K562 (cell line): ENCODE measurements at regions not wholly inside any gene's neighbourhood (a gene's known extent, or its start where the extent isn't known, plus 50 kb on each side); places are given as distances from the start of the nearest gene placed in this dataset.

Experiments used
- ATAC-seq: fragments of 200-7000 bp; cut with Tn5 transposase; 3 replicates; pipeline ENCODE4 v1.9.1; 2020; ENCODE audit warnings: moderate library complexity
- BruUV-seq: library from RNA; stranded (reverse); fragments of 400-500 nt; replicated peaks from 2 replicates; lab custom pipeline; 2021; lab: Mats Ljungman, UMichigan
- CTCF ChIA-PET: fragments of 300-600 bp; formaldehyde crosslinking; extraction: SDS; loops from one replicate; lab custom pipeline; 2021; ENCODE audit warnings: low intra/inter-chr PET ratio; lab: Yijun Ruan, JAX
- POLR2A ChIA-PET: fragments of 300-600, 350-650 bp; sonication (Branson Sonifier 250); formaldehyde crosslinking; extraction: SDS; loops from one replicate; lab custom pipeline; 2021; ENCODE audit warnings: antibody characterized with exemption, inconsistent platforms; lab: Yijun Ruan, JAX
- DNase-seq, 4 experiments: peaks; one replicate each; pipeline versions ENCODE4 v3.0.0 to v3.0.0-alpha.2; 2011 to 2018; ENCODE audit warnings: low spot score in 3 of 4, mixed read lengths in 3 of 4; ENCODE audit errors: extremely low read depth in 1 of 4
- FAIRE-seq: peaks from 2 replicates; lab custom pipeline; 2011; peaks lifted over from hg19 to GRCh38; lab: Jason Lieb, UNC
- H2AFZ ChIP-seq: 2 replicates; pipeline ENCODE4 v1.6.0; 2011; ENCODE audit warnings: low read depth, low read length, control low read depth, inconsistent platforms
- H3K27ac ChIP-seq: fragments of 200-600 bp; 3 replicates; pipeline ENCODE4 v1.8.0; 2011; ENCODE audit warnings: low read depth, mild to moderate bottlenecking, control low read depth, inconsistent platforms, low read length, moderate library complexity, mixed read lengths; ENCODE audit errors: extremely low read depth
- H3K27me3 ChIP-seq, 2 experiments: fragments of 300-600 bp in 1 of 2; 2 replicates in 1 of 2; 3 replicates in 1 of 2; pipeline versions ENCODE4 v1.6.0 to v1.8.0; 2011; ENCODE audit warnings: inconsistent platforms in 2 of 2, low read length in 2 of 2, mild to moderate bottlenecking in 1 of 2, mixed read lengths in 1 of 2, moderate library complexity in 1 of 2; ENCODE audit not compliant: control insufficient read depth in 2 of 2, insufficient read depth in 2 of 2
- H3K36me3 ChIP-seq: fragments of 300-600 bp; 3 replicates; pipeline ENCODE4 v1.8.0; 2011; ENCODE audit warnings: mild to moderate bottlenecking, low read length, inconsistent platforms; ENCODE audit not compliant: control insufficient read depth, insufficient read depth
- H3K4me1 ChIP-seq, 2 experiments: fragments of 200-600 bp in 1 of 2; replicated peaks in 1 of 2; 2 replicates in 1 of 2; 3 replicates in 1 of 2; pipeline versions ENCODE4 v1.5.1 to v1.8.0; 2011; ENCODE audit warnings: inconsistent platforms in 2 of 2, low read length in 2 of 2, mild to moderate bottlenecking in 1 of 2, mixed read lengths in 1 of 2, moderate library complexity in 1 of 2; ENCODE audit not compliant: control insufficient read depth in 2 of 2, insufficient read depth in 2 of 2
- H3K4me2 ChIP-seq: 2 replicates; pipeline ENCODE4 v1.6.1; 2011; ENCODE audit warnings: low read length, control low read depth, inconsistent platforms, mixed read lengths; ENCODE audit not compliant: insufficient read depth
- H3K4me3 ChIP-seq: fragments of 200-600 bp; sonication (generic), shearing (Covaris generic); 2 replicates; pipeline ENCODE4 v1.5.1; 2016; ENCODE audit warnings: control low read depth, inconsistent platforms
- H3K79me2 ChIP-seq: fragments of 200-600 bp; 3 replicates; pipeline ENCODE4 v1.8.0; 2011; ENCODE audit warnings: low read length, inconsistent platforms; ENCODE audit not compliant: control insufficient read depth, insufficient read depth
- H3K9ac ChIP-seq, 2 experiments: 2 replicates each; pipeline versions ENCODE4 v1.6.0 to v1.6.1; 2011; ENCODE audit warnings: low read depth in 2 of 2, low read length in 2 of 2, control low read depth in 1 of 2, inconsistent platforms in 1 of 2, mild to moderate bottlenecking in 1 of 2, mixed read lengths in 1 of 2; ENCODE audit not compliant: insufficient read depth in 1 of 2
- H3K9me1 ChIP-seq: one replicate; pipeline ENCODE4 v1.6.0; 2011; ENCODE audit warnings: inconsistent platforms, mild to moderate bottlenecking, low read length, moderate library complexity; ENCODE audit not compliant: control insufficient read depth, insufficient read depth
- H3K9me3 ChIP-seq: replicated peaks from 2 replicates; pipeline ENCODE4 v1.5.1; 2011; ENCODE audit warnings: low read depth, low read length, inconsistent platforms; ENCODE audit not compliant: control insufficient read depth, insufficient read depth
- H4K20me1 ChIP-seq: replicated peaks from 2 replicates; pipeline ENCODE4 v1.6.1; 2011; ENCODE audit warnings: low read length, inconsistent platforms, mixed read lengths; ENCODE audit not compliant: control insufficient read depth, insufficient read depth
- DDX20 ChIP-seq: fragments of 450-650 bp; IDR thresholded peaks from 2 replicates; pipeline ENCODE4 v1.6.1; 2016; ENCODE audit warnings: missing genetic modification characterization, low read depth, mild to moderate bottlenecking, missing compliant biosample characterization, moderate library complexity
- ESRRA ChIP-seq: fragments of 450-650 bp; IDR thresholded peaks from 2 replicates; pipeline ENCODE4 v1.6.1; 2014; ENCODE audit warnings: low read depth, mild to moderate bottlenecking, moderate library complexity, borderline replicate concordance
- ETV5 ChIP-seq: sonication (generic); formaldehyde crosslinking; IDR thresholded peaks from 2 replicates; pipeline ENCODE4 v1.4.0; 2020; ENCODE audit warnings: low read depth, mild to moderate bottlenecking, missing genetic modification reagents
- FOXJ3 ChIP-seq: sonication (generic); formaldehyde crosslinking; IDR thresholded peaks from 2 replicates; pipeline ENCODE4 v1.4.0; 2020; ENCODE audit warnings: mild to moderate bottlenecking, missing genetic modification reagents
- KLF1 ChIP-seq: fragments of 450-650 bp; IDR thresholded peaks from 2 replicates; pipeline ENCODE4 v1.6.1; 2016; ENCODE audit warnings: missing genetic modification characterization, missing compliant biosample characterization
- KLF16 ChIP-seq: IDR thresholded peaks from 2 replicates; pipeline ENCODE4 v1.6.1; 2016; ENCODE audit warnings: antibody characterized with exemption
- MAZ ChIP-seq, 2 experiments: fragments of 450-650 bp in 1 of 2; sonication (generic) in 1 of 2; formaldehyde crosslinking; IDR thresholded peaks in 1 of 2; conservative IDR thresholded peaks in 1 of 2; 2 replicates each; pipeline versions ENCODE4 v1.4.0 to v1.5.0; 2020; ENCODE audit warnings: mild to moderate bottlenecking in 1 of 2, missing genetic modification reagents in 1 of 2
- PCBP1 ChIP-seq: fragments of 200-400 bp; formaldehyde crosslinking; IDR thresholded peaks from 2 replicates; pipeline ENCODE4 v1.6.1; 2018; ENCODE audit warnings: mild to moderate bottlenecking, low read depth, low read length; ENCODE audit not compliant: poor library complexity, severe bottlenecking
- PURB ChIP-seq: sonication (generic); formaldehyde crosslinking; IDR thresholded peaks from 2 replicates; pipeline ENCODE4 v1.9.0; 2021; ENCODE audit warnings: low read depth, mild to moderate bottlenecking, missing genetic modification reagents
- SAP30 ChIP-seq: fragments of 200-600 bp; sonication (generic); IDR thresholded peaks from 2 replicates; pipeline ENCODE4 v1.6.1; 2012; ENCODE audit warnings: borderline replicate concordance, low read depth, mild to moderate bottlenecking, moderate library complexity, low read length, control low read depth, inconsistent platforms; ENCODE audit not compliant: insufficient read depth, poor library complexity, severe bottlenecking
- SIRT6 ChIP-seq: IDR thresholded peaks from one replicate; pipeline ENCODE4 v1.6.1; 2012; ENCODE audit warnings: low read depth, mild to moderate bottlenecking, control low read depth, inconsistent platforms, low read length, moderate library complexity
- YBX1 ChIP-seq: fragments of 450-650 bp; IDR thresholded peaks from 2 replicates; pipeline ENCODE4 v1.7.1; 2016; ENCODE audit warnings: mild to moderate bottlenecking
- ZC3H11A ChIP-seq: IDR thresholded peaks from 2 replicates; pipeline ENCODE4 v1.6.1; 2012; ENCODE audit warnings: low read depth, low read length, improper control_type of control experiment
- ZNF133 ChIP-seq: fragments of 250-450 bp; sonication (Bioruptor Pico); IDR thresholded peaks from 2 replicates; pipeline ENCODE4 v1.4.0; 2020; ENCODE audit warnings: mild to moderate bottlenecking
- ZNF584 ChIP-seq: fragments of 200-800 bp; sonication (Bioruptor generic); IDR thresholded peaks from 2 replicates; pipeline ENCODE4 v1.6.1; 2016; ENCODE audit warnings: low read depth, mild to moderate bottlenecking, missing genetic modification characterization, missing compliant biosample characterization
- ZNF589 ChIP-seq: fragments of 200-800 bp; sonication (Bioruptor generic); IDR thresholded peaks from 2 replicates; pipeline ENCODE4 v1.6.1; 2016; ENCODE audit warnings: low read depth, missing genetic modification characterization, missing compliant biosample characterization
- WGBS: fragments of 100-300 bp; shearing (Covaris generic); methylation state at CpG from one replicate; pipeline ENCODE4 v1.1.6; 2016; ENCODE audit warnings: low coverage, mixed read lengths; ENCODE audit not compliant: insufficient coverage; ENCODE audit errors: missing lambda C conversion rate; 5-methylcytosine and 5-hydroxymethylcytosine counted together
- in situ Hi-C: fragments of 300-500 bp; cut with MboI; formaldehyde crosslinking; loops from 4 replicates; pipeline ENCODE4 v1.15.0; 2018; ENCODE audit warnings: inconsistent platforms, mixed read lengths
- intact Hi-C: fragments of 100-400 bp; cut with micrococcal nuclease; formaldehyde crosslinking; loops from 2 replicates; pipeline ENCODE4 v1.14.2; 2022

DNA sequence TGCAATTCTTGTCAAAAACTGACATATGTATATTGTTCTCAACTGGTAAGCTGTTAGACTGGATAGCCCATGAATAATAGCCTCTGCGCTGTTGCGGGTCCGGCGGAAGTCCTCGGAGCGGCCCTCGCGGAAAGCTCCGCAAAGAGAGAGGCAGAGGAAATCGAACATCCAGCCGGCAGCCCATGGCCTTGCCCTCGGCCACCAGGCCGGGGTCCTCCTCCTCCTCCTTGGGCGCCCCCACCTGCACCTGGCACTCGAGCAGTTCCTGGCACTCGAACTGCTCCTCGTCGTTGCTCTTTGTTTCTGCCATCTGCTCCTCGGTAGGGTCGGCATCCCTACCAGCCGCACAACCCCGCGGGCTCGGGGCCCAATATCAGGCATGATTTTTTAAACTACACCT is 1176.3 kb downstream of the PCDH18 start:
- Histone ChIP-seq H3K27me3 (no peaks in the 10 kb centered on the region), H3K9me3 (no peaks in the 10 kb centered on the region), H3K4me2 (no peak overlapping the region), H2AFZ (no peak overlapping the region), H3K36me3 (no peaks in the 10 kb centered on the region), H3K9ac (no peak overlapping the region), H3K79me2 (no peaks in the 10 kb centered on the region), H3K4me3 (no peak overlapping the region), H3K9me1 (no peaks in the 10 kb centered on the region), H4K20me1 (no peaks in the 10 kb centered on the region), H3K4me1 (no peaks in the 10 kb centered on the region), H3K27ac (no peak overlapping the region)
- no peak for DNase-seq
- BruUV-seq, result no TSS peak
- FAIRE-seq, result no peak
- 10% methylated on average over 7 of the region's 24 CpGs for WGBS
- ChIA-PET POLR2A (no interaction called here), CTCF (no interaction called here)
- intact Hi-C loops (no loop called here), in situ Hi-C loops (no loop called here)
- ATAC-seq, result no peak
- no peak for TF ChIP-seq SAP30
- TF ChIP-seq FOXJ3 (CRISPR knock-in tag), result no peak
- no peak for TF ChIP-seq ZC3H11A
- no peak for TF ChIP-seq KLF16
- no peak for TF ChIP-seq ETV5 (CRISPR knock-in tag)
- TF ChIP-seq ZNF584 (CRISPR knock-in tag), result no peak
- no peak for TF ChIP-seq DDX20
- TF ChIP-seq MAZ (CRISPR knock-in tag; conservative IDR thresholded peaks at IDR 0.05 in 1 of 2, IDR thresholded peaks at IDR 0.05 in 1 of 2), result no peak
- no peak for TF ChIP-seq ZNF589 (CRISPR knock-in tag)
- no peak for TF ChIP-seq YBX1
- TF ChIP-seq PURB (CRISPR knock-in tag), result no peak
- TF ChIP-seq ZNF133 (CRISPR knock-in tag), result no peak
- no peak for TF ChIP-seq KLF1 (tag)
- no peak for TF ChIP-seq SIRT6
- no peak for TF ChIP-seq ESRRA
- no peak for TF ChIP-seq PCBP1
